Activated CD8-positive, alpha-beta T cell treated with anti-CD3 and anti-CD28 coated beads, Interleukin-2, amount 10 ng/mL, durations not matched to agents 7 days and 5 days (primary cell): ENCODE measurements at regions not wholly inside any gene's neighbourhood (a gene's known extent, or its start where the extent isn't known, plus 50 kb on each side); places are given as distances from the start of the nearest gene placed in this dataset.

Experiments used
- ATAC-seq: fragments of 150-1000 bp; cut with Tn5 transposase; one replicate; pipeline ENCODE4 v1.10.0; 2021; ENCODE audit warnings: moderate library complexity
- CTCF ChIA-PET: fragments of 350-600 bp; sonication (Branson Sonifier 250); formaldehyde crosslinking; loops from one replicate; lab custom pipeline; 2021; ENCODE audit warnings: antibody characterized with exemption; lab: Charles Lee
- POLR2A ChIA-PET: fragments of 350-600 bp; sonication (Branson Sonifier 250); formaldehyde crosslinking; loops from one replicate; lab custom pipeline; 2021; ENCODE audit warnings: antibody characterized with exemption; lab: Charles Lee
- DNase-seq: peaks from one replicate; pipeline ENCODE4 v3.0.0-alpha.2; 2020
- H3K27ac Mint-ChIP-seq: one replicate; pipeline ENCODE4 v1.8.0; 2021; ENCODE audit warnings: mild to moderate bottlenecking, mixed read lengths
- H3K27me3 Mint-ChIP-seq: one replicate; pipeline ENCODE4 v1.8.0; 2021; ENCODE audit warnings: low read depth, mixed read lengths
- H3K36me3 Mint-ChIP-seq: one replicate; pipeline ENCODE4 v1.8.0; 2021; ENCODE audit warnings: low read depth, mixed read lengths
- H3K4me1 Mint-ChIP-seq: one replicate; pipeline ENCODE4 v1.8.0; 2021; ENCODE audit warnings: low read depth, mixed read lengths
- H3K4me3 Mint-ChIP-seq: one replicate; pipeline ENCODE4 v1.8.0; 2021; ENCODE audit warnings: mild to moderate bottlenecking, mixed read lengths
- H3K9me3 Mint-ChIP-seq: one replicate; pipeline ENCODE4 v1.8.0; 2022; ENCODE audit warnings: mixed read lengths; ENCODE audit not compliant: insufficient read depth

DNA sequence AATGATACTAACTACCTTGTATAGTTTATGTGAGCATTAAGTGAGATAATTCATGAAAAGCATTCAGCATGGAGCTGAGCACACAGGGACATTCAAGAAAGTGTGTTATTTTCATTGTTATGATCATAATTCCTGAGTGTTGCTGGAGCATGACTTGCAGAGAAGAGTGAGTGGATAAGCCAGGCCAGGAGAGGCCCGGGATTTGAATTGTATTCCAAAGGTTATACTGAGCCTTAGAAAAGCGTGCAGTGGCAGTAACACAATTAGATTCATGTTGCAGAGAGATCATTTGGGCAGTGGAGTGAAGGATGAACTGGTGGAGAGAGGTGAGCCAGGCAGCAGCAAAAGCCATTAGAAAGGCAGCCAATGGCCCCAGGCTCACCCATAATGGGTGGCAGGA lies 142.9 kb upstream of the SH3BP4 start:
- Mint-ChIP-seq H3K36me3 (no peaks in the 10 kb centered on the region), H3K9me3 (no peaks in the 10 kb centered on the region), H3K27me3 (peaks cover 5% of the 10 kb centered on the region), H3K4me1 (no peaks in the 10 kb centered on the region), H3K4me3 (no peak overlapping the region), H3K27ac (no peak overlapping the region)
- ChIA-PET POLR2A (no interaction called here), CTCF (no interaction called here)
- no peak for ATAC-seq
- DNase-seq = no peak

DNA sequence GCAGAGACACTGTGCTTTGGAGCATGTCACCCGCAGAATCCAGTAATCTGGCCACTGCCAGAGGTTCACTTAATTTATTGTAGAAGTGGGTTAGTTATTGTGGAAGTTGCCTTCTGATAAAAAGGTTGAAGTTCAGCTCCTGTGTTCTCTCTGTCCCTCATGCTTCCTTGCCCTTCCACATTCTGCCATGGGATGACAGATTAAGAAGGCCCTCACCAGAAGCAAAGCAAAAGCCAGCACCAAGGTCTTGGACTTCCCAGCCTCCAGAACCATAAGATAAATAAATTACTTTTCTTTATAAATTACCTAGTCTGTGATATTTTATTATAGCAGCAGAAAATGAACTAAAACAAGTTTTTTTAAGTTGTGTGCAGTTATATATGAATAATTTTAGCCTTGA lies 145.0 kb upstream of the SH3BP4 start:
- POLR2A ChIA-PET = no interaction called here
- CTCF ChIA-PET = no interaction called here
- Mint-ChIP-seq H3K9me3 (no peaks in the 10 kb centered on the region), H3K27me3 (peaks cover 4% of the 10 kb centered on the region), H3K4me1 (no peaks in the 10 kb centered on the region), H3K4me3 (no peak overlapping the region), H3K27ac (no peak overlapping the region), H3K36me3 (no peaks in the 10 kb centered on the region)
- DNase-seq (no peak), ATAC-seq (no peak)

DNA sequence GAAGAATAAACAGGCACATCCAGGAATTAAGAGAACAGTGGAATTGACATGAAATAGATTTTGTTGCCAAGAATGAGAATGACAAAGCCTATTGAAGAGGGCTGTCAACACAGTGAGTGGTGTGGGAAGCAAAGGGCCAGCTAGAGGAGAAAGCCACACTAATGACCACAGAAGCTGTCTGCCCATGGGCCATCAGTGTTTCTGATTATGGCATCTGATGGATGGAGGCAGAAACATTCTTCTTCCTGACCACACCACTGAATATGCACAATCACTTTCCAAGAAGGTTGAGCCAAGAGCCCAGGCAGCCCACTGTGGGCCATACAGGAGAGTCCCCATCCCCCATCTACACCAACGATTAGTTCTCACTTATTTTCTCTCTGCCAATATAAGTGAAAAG lies 146.0 kb upstream of the SH3BP4 start:
- no peak for DNase-seq
- Mint-ChIP-seq H3K36me3 (no peaks in the 10 kb centered on the region), H3K4me3 (no peak overlapping the region), H3K4me1 (no peaks in the 10 kb centered on the region), H3K27me3 (peaks cover 4% of the 10 kb centered on the region), H3K9me3 (no peaks in the 10 kb centered on the region), H3K27ac (no peak overlapping the region)
- CTCF ChIA-PET = no interaction called here
- POLR2A ChIA-PET = no interaction called here
- ATAC-seq = no peak

DNA sequence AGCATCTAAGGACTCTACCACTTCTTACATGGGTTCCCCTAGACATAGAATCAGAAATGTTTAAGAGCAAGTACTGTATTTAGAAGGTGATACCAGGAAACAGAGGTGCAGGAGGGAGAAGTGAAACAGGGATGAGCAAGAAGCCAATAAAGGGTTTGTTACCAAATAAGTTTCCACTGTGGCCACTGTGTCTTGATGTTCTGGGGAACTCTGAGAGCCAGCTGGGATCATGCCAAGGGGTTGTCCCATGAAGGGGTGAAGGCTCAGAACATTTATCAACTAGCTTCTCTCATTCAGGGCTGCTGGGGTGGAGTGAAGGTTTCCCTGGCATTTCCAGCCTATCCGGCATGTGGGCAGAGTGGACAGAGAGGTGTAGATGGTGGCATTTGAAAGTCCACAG lies 147.1 kb upstream of the SH3BP4 start:
- Mint-ChIP-seq H3K4me3 (no peak overlapping the region), H3K36me3 (no peaks in the 10 kb centered on the region), H3K27ac (no peak overlapping the region), H3K27me3 (peaks cover 4% of the 10 kb centered on the region), H3K4me1 (no peaks in the 10 kb centered on the region), H3K9me3 (no peaks in the 10 kb centered on the region)
- ChIA-PET POLR2A (no interaction called here), CTCF (no interaction called here)
- no peak for ATAC-seq
- no peak for DNase-seq

DNA sequence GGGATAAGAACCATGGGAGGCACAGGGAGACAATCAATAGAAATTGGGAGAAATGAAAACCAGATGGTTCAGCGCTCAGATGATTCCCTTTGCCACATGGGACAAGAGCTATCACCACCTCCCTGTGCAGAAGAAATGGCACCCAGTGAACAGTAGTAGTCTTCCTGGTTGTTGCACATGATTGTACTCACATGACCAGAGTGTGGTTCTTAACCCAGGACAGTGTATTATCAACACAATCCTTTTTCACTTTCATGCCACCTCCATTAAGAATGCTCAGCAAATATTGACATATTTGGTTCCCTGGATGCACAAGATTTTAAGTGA lies 149.0 kb upstream of the SH3BP4 start:
- H3K27me3 Mint-ChIP-seq = peaks cover 4% of the 10 kb centered on the region
- ATAC-seq (no peak), DNase-seq (no peak)
- H3K36me3 Mint-ChIP-seq = no peaks in the 10 kb centered on the region
- ChIA-PET CTCF (no interaction called here), POLR2A (no interaction called here)
- H3K4me3 Mint-ChIP-seq = no peak overlapping the region
- H3K27ac Mint-ChIP-seq = no peak overlapping the region
- no peaks in the 10 kb centered on the region for H3K4me1 Mint-ChIP-seq
- H3K9me3 Mint-ChIP-seq = no peaks in the 10 kb centered on the region

DNA sequence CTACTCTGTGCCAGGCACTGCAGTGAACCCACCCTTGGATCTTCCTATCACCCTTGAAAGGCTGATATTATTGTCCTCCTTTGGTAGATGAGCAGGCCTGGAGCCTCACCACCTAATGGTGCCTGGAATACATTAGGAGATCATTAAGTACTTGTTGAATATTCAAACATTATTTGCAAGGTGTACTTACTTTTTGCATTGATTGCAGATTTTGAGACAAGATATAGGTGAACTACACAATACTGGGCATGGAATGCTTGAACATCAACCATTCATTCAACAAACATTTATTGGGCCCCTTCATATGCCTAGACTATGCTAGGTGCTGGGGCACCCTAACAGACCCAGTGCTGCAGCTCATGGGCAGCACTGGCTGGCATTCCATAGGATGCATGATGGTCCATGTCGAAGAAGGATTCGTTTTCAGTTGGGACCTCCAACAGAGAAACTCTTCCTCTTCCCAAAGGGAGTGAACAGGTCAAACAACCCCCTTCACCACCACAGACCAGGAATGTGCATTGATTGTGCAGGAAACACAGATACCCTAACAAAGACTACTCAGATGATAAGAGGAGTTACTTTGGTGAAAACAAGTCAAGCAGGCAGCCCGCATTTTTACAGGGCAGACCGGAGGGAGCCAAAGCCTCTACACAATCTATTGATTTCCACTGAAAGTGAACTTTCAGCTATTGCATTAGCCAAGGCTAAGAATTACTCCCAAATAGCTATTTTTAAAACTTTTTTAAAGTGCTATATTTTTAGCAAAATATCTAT lies 149.6 kb upstream of the SH3BP4 start:
- ChIA-PET CTCF (no interaction called here), POLR2A (no interaction called here)
- Mint-ChIP-seq H3K4me3 (no peak overlapping the region), H3K27ac (no peak overlapping the region), H3K36me3 (no peaks in the 10 kb centered on the region), H3K27me3 (peaks cover 4% of the 10 kb centered on the region), H3K9me3 (no peaks in the 10 kb centered on the region), H3K4me1 (no peaks in the 10 kb centered on the region)
- ATAC-seq (no peak), DNase-seq (no peak)

DNA sequence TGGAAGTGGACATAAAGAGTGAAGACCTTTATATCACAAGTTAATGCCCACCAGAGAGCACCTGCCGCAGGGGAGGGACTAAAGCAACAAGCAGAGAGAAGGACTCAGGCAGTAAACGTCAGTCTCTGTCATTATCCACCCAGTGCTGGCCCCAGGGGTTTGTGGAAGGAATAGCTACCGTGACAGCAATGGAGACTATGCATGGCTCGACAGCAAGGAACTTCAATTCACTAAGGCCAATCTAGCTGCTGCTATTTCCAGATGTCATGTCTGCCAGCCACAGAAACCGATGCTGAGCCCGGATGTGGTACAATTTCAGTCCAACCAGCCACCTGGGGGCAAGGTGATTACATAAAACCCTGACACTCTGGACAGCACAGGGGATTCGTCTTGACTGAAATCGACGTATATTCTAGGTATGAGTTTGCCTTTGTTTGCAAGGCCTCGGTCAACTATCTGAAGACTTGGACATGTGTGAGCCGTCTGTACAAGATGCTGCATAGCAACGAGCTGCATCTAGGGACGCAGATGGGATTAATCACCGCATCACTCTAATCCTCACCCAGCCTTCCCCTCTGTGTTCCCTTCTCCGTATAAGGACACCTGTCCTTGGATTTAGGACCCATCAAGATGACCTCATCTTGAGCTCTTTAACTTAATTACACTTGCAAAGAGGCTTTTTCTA lies 154.1 kb upstream of the SH3BP4 start:
- ChIA-PET CTCF (no interaction called here), POLR2A (no interaction called here)
- Mint-ChIP-seq H3K27me3 (no peaks in the 10 kb centered on the region), H3K4me3 (no peak overlapping the region), H3K27ac (no peak overlapping the region), H3K9me3 (no peaks in the 10 kb centered on the region), H3K36me3 (no peaks in the 10 kb centered on the region), H3K4me1 (no peaks in the 10 kb centered on the region)
- ATAC-seq (no peak), DNase-seq (no peak)

DNA sequence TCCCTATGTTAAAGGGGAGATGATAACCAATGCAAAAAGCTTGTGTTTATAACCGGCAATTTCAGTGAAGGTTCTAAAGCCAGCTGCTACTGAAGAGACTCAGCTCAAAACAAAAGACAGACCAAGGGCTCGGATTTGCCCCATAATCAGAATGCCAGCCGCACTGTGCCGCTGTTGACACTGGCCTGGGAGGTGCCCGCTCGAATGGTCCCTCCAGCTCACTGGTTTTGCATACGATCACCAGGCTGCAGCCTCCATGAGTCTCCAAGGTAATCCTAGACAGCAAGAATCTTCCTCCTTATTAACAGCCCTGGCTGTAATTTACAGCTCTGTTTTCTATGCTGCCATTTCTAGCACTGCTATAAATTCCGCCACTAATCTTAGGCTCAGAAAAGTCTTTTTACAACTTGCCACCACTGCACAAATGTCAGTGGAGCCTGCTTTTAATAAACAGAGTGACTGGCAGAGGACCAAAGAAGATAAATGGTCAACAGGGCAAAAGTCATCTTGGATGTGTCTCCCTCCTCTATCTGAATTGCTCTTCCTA lies 155.7 kb upstream of the SH3BP4 start:
- no peaks in the 10 kb centered on the region for H3K27me3 Mint-ChIP-seq
- H3K9me3 Mint-ChIP-seq = no peaks in the 10 kb centered on the region
- DNase-seq (no peak), ATAC-seq (no peak)
- CTCF ChIA-PET = no interaction called here
- no peaks in the 10 kb centered on the region for H3K4me1 Mint-ChIP-seq
- no peak overlapping the region for H3K27ac Mint-ChIP-seq
- POLR2A ChIA-PET = no interaction called here
- H3K4me3 Mint-ChIP-seq = no peak overlapping the region
- H3K36me3 Mint-ChIP-seq = no peaks in the 10 kb centered on the region

DNA sequence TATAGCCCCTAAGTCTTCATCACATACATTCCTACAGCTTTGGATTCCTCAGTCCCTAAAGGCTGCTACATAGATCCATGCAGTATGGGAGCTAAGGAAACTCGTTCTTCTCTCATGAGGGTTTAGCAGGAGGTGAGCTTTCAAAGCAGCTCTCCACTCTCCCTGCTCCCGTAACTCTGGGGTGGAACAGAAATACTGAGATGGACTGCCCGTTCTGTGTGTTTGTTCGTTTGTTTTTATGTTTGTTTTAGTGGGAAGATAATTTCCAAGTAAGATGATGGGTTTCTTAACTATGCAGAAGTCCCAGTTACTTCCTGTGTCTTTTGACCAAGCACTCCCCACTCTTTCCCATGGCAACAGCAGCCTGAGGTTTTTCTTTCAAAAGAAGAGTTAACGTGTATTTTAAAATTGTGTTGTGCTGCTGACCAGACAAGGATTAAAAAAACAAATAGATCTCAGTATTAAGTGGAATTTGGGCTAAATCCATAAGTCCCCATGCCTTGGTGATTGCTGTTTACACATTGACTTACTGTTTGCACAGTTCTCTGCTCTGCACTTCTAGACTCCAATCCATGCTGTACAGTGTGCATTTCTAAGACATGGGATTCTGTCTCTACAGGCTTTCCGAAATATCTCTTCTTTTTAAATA lies 156.4 kb upstream of the SH3BP4 start:
- Mint-ChIP-seq H3K4me3 (no peak overlapping the region), H3K9me3 (no peaks in the 10 kb centered on the region), H3K4me1 (no peaks in the 10 kb centered on the region), H3K36me3 (no peaks in the 10 kb centered on the region), H3K27ac (no peak overlapping the region), H3K27me3 (no peaks in the 10 kb centered on the region)
- POLR2A ChIA-PET = no interaction called here
- ATAC-seq (no peak), DNase-seq (no peak)
- CTCF ChIA-PET = no interaction called here

DNA sequence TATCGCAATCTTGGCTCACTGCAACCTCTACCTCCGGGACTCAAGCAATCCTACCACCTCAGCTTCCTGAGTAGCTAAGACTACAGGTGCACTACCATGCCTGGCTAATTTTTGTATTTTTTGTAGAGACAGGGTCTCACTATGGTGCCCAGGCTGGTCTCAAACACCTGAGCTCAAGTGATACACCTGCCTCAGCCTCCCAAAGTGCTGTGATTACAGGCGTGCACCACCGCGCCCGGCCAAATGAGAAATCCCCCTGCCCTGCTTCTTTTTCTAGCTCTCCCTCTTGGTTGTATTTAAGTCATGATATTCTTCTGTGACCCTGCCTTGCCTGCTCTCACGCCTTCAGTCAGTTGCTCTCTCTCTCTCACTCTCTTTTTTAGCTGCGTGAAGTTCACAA lies 157.0 kb upstream of the SH3BP4 start:
- ATAC-seq (no peak), DNase-seq (no peak)
- Mint-ChIP-seq H3K4me3 (no peak overlapping the region), H3K27ac (no peak overlapping the region), H3K27me3 (no peaks in the 10 kb centered on the region), H3K36me3 (no peaks in the 10 kb centered on the region), H3K4me1 (no peaks in the 10 kb centered on the region), H3K9me3 (no peaks in the 10 kb centered on the region)
- POLR2A ChIA-PET = no interaction called here
- CTCF ChIA-PET = no interaction called here

DNA sequence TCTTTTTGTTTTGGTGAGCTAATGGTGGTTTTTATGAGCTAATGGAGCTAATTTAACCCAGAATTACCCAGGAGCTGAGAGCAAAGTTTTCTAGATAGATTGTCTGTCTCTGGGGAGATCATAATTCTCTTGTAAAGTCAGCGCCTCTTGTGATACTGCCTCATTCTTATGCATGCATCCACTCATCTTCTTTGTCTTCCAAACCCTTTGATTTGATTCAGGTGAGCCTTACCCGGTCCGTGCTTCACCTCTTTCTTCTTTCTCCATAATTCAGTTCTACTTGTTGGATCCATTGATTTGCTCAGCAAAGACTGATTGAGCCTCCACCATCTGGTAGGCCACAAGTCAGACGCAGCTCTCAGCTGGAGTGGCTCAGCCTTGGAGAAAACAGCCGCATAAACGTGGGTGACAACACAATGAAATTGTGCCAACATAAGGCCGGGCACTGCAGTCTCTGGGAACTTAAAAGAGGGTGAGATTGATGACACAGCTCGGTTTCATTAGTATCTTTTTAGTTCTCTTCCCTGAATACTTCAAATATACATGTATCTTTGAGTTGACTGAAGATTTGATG lies 158.5 kb upstream of the SH3BP4 start:
- Mint-ChIP-seq H3K27me3 (no peaks in the 10 kb centered on the region), H3K27ac (no peak overlapping the region), H3K4me3 (no peak overlapping the region), H3K9me3 (no peaks in the 10 kb centered on the region), H3K4me1 (no peaks in the 10 kb centered on the region), H3K36me3 (no peaks in the 10 kb centered on the region)
- ATAC-seq (no peak), DNase-seq (no peak)
- POLR2A ChIA-PET = no interaction called here
- CTCF ChIA-PET = no interaction called here

DNA sequence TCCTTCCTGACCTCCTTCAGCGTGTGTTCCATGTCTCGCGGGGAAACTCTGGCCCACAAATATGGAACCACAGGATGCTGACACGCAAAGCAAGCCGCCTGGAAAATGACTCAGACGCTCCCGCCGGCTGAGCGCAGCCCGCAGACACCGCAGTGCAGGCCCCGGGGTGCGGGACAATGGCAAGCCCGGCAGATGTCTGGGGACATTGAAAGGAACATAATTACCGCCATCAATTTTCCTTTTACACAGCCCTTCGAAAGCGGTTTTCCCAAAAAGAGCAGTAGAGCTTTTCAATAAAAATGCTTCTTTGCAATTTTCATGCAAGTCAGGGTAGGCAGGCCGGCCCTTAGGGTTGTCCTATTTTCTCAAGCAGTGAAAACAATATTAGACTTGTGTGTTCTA lies 159.2 kb upstream of the SH3BP4 start:
- DNase-seq (no peak), ATAC-seq (no peak)
- Mint-ChIP-seq H3K4me1 (no peaks in the 10 kb centered on the region), H3K27ac (no peak overlapping the region), H3K36me3 (no peaks in the 10 kb centered on the region), H3K27me3 (no peaks in the 10 kb centered on the region), H3K9me3 (no peaks in the 10 kb centered on the region), H3K4me3 (no peak overlapping the region)
- CTCF ChIA-PET = no interaction called here
- POLR2A ChIA-PET = no interaction called here
